Gastrocnemius medialis (tissue), 4 donors: ENCODE measurements at regions not wholly inside any gene's neighbourhood (a gene's known extent, or its start where the extent isn't known, plus 50 kb on each side); places are given as distances from the start of the nearest gene placed in this dataset.

Experiments used
- ATAC-seq, 2 donors: fragments of 150-250 bp; one replicate each; pipeline ENCODE4 v1.9.1; 2016
- DNase-seq, 2 donors: peaks; one replicate each; pipeline ENCODE4 v3.0.0-alpha.2; 2019
- H3K27ac ChIP-seq, 4 donors: fragments of 200-600 bp; sonication (generic); 1 replicate in 1 of 4; 2 replicates in 3 of 4; pipeline ENCODE4 v1.5.1; 2016 to 2018; ENCODE audit warnings: mild to moderate bottlenecking in 2 of 4, moderate library complexity in 1 of 4
- H3K27me3 ChIP-seq, 3 donors: fragments of 200-600 bp; sonication (generic) in 2 of 3; 1 replicate in 1 of 3; 2 replicates in 2 of 3; pipeline versions ENCODE4 v1.5.1 to v1.6.0; 2016 to 2019; ENCODE audit warnings: mild to moderate bottlenecking in 1 of 3, moderate library complexity in 1 of 3
- H3K36me3 ChIP-seq, 2 donors: fragments of 200-600 bp; sonication (generic) in 1 of 2; one replicate each; pipeline ENCODE4 v1.5.1; 2017 to 2018
- H3K4me1 ChIP-seq, 2 donors: fragments of 200-600 bp; sonication (generic) in 1 of 2; one replicate each; pipeline ENCODE4 v1.5.1; 2016 to 2017; ENCODE audit warnings: mild to moderate bottlenecking in 2 of 2
- H3K4me3 ChIP-seq, 4 donors: fragments of 200-600 bp; sonication (generic) in 3 of 4; 1 replicate in 1 of 4; 2 replicates in 3 of 4; pipeline ENCODE4 v1.5.1; 2016 to 2019; ENCODE audit warnings: mild to moderate bottlenecking in 2 of 4
- H3K9me3 ChIP-seq, 3 donors: fragments of 200-600 bp; sonication (generic) in 2 of 3; 1 replicate in 1 of 3; 2 replicates in 2 of 3; pipeline ENCODE4 v1.5.1; 2016 to 2019
- POLR2A ChIP-seq, 2 donors: fragments of 450-650 bp; IDR thresholded peaks; one replicate each; pipeline ENCODE4 v1.6.1; 2017; ENCODE audit warnings: antibody characterized with exemption in 2 of 2, mild to moderate bottlenecking in 2 of 2, moderate library complexity in 2 of 2
- in situ Hi-C, 4 donors: fragments of 200-750 bp; cut with MboI; loops; one replicate each; pipeline versions ENCODE4 v1.15.0 to v1.8.0; 2017; ENCODE audit warnings: low sequenced_read_pairs in 4 of 4
- intact Hi-C: fragments of 100-400 bp; cut with DNase I; formaldehyde crosslinking; loops from one replicate; pipeline ENCODE4 v1.15.1; 2023; ENCODE audit warnings: low total_unique reads
- TF ChIP-seq, protein P1 (sequence below), 5 experiments: fragments of 450-650 bp in 3 of 5; fragments of 200-600 bp in 2 of 5; sonication (generic) in 2 of 5; IDR thresholded peaks in 4 of 5; conservative IDR thresholded peaks in 1 of 5; 1 replicate in 4 of 5; 2 replicates in 1 of 5; pipeline ENCODE4 v1.5.1; 2016 to 2019; ENCODE audit warnings: antibody characterized with exemption in 5 of 5, mild to moderate bottlenecking in 3 of 5, moderate library complexity in 3 of 5

DNA sequence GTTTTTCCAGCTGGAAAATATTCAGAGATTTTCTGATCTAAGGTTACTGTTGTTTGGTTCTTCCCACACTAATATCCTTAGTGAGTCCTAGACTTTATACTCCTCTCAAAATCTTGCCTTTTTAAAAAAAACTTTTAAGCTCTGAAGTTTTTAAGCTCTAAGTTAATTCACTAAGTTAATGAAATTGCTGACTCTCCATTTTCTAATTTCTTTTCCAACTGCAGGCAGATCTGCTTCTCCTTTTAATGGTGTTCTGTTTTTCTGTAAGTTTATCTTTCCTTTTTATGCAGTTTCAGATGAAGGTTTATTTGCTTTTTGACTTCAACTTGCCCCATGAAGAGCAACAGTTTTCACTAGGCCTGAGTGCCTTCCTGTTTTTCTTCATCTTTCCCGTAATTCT lies 125.8 kb upstream of the ARHGAP42 start:
- intact Hi-C loops, result no loop called here
- DNase-seq, result no peak
- H3K36me3 ChIP-seq, result no peaks in the 10 kb centered on the region
- TF ChIP-seq POLR2A (IDR thresholded peaks at IDR 0.05), result no peak
- TF ChIP-seq, protein P1, sequence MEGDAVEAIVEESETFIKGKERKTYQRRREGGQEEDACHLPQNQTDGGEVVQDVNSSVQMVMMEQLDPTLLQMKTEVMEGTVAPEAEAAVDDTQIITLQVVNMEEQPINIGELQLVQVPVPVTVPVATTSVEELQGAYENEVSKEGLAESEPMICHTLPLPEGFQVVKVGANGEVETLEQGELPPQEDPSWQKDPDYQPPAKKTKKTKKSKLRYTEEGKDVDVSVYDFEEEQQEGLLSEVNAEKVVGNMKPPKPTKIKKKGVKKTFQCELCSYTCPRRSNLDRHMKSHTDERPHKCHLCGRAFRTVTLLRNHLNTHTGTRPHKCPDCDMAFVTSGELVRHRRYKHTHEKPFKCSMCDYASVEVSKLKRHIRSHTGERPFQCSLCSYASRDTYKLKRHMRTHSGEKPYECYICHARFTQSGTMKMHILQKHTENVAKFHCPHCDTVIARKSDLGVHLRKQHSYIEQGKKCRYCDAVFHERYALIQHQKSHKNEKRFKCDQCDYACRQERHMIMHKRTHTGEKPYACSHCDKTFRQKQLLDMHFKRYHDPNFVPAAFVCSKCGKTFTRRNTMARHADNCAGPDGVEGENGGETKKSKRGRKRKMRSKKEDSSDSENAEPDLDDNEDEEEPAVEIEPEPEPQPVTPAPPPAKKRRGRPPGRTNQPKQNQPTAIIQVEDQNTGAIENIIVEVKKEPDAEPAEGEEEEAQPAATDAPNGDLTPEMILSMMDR (IDR thresholded peaks at IDR 0.05 in 4 of 5, conservative IDR thresholded peaks at IDR 0.05 in 1 of 5), result no peak
- no peaks in the 10 kb centered on the region for H3K9me3 ChIP-seq
- no peak overlapping the region for H3K4me3 ChIP-seq
- H3K27me3 ChIP-seq, result no peaks in the 10 kb centered on the region
- no peak overlapping the region for H3K27ac ChIP-seq
- ATAC-seq, result no peak
- in situ Hi-C loops, result no loop called here
- H3K4me1 ChIP-seq, result peaks cover 0 to 18% of the 10 kb centered on the region in 2 donors

DNA sequence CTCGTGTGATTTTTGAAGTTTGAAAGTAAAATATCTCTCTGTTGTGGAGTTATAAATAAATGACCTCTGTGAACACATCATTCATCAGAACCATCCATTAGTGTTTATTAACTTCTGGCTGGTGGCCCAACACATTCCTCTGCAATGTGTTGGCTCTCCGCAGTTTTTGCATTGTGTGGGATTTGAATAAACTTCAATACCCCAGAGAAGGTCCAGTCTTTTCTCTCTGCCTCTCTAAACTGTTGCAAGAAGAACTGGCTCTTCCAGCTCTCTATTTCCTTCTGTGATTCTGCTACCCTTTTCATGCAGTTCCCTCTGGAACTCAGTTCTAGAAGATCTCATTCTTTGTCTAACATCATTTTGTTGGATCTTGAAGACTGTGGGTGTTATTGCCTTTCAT lies 125.0 kb upstream of the ARHGAP42 start:
- H3K36me3 ChIP-seq, result no peaks in the 10 kb centered on the region
- no peak for TF ChIP-seq POLR2A (IDR thresholded peaks at IDR 0.05)
- TF ChIP-seq, protein P1 (IDR thresholded peaks at IDR 0.05 in 4 of 5, conservative IDR thresholded peaks at IDR 0.05 in 1 of 5), result no peak
- H3K27me3 ChIP-seq, result no peaks in the 10 kb centered on the region
- no peaks in the 10 kb centered on the region for H3K9me3 ChIP-seq
- intact Hi-C loops (no loop called here), in situ Hi-C loops (no loop called here)
- no peak overlapping the region for H3K27ac ChIP-seq
- H3K4me3 ChIP-seq, result no peak overlapping the region
- DNase-seq (no peak), ATAC-seq (no peak)
- H3K4me1 ChIP-seq, result peaks cover 0 to 18% of the 10 kb centered on the region in 2 donors

GRCh38 chr11:100563541-100564280 lies 123.4 kb upstream of the ARHGAP42 start:
- no peak for ATAC-seq
- no peak for DNase-seq
- H3K27me3 ChIP-seq, result no peaks in the 10 kb centered on the region
- no peak overlapping the region for H3K4me3 ChIP-seq
- intact Hi-C loops, result no loop called here
- H3K4me1 ChIP-seq, result peaks cover 0 to 18% of the 10 kb centered on the region in 2 donors
- TF ChIP-seq, protein P1 (IDR thresholded peaks at IDR 0.05 in 4 of 5, conservative IDR thresholded peaks at IDR 0.05 in 1 of 5), result no peak
- no peak for TF ChIP-seq POLR2A (IDR thresholded peaks at IDR 0.05)
- H3K36me3 ChIP-seq, result no peaks in the 10 kb centered on the region
- H3K27ac ChIP-seq, result no peak overlapping the region
- no peaks in the 10 kb centered on the region for H3K9me3 ChIP-seq
- in situ Hi-C loops, result no loop called here

- DNase-seq (no peak), ATAC-seq (no peak)
- peaks cover 0 to 14% of the 10 kb centered on the region in 2 donors for H3K4me1 ChIP-seq
- no peak overlapping the region for H3K4me3 ChIP-seq
- in situ Hi-C loops, result loop anchor here in 3 of 4 donors (10.0 kb wide), 3 partner anchors 121 to 361 kb away; no protein-coding TSS in a partner anchor
- intact Hi-C loops, result no loop called here
- TF ChIP-seq, protein P1 (IDR thresholded peaks at IDR 0.05 in 4 of 5, conservative IDR thresholded peaks at IDR 0.05 in 1 of 5), result no peak
- no peak for TF ChIP-seq POLR2A (IDR thresholded peaks at IDR 0.05)
- no peak overlapping the region for H3K27ac ChIP-seq
- no peaks in the 10 kb centered on the region for H3K27me3 ChIP-seq
- H3K36me3 ChIP-seq, result no peaks in the 10 kb centered on the region
- no peaks in the 10 kb centered on the region for H3K9me3 ChIP-seq
These were observed 113.1 kb upstream of the ARHGAP42 start for GRCh38 chr11:100573911-100574513.
